ENCODE measurements at regions not wholly inside any gene's neighbourhood (a gene's known extent, or its start where the extent isn't known, plus 50 kb on each side); places are given as distances from the start of the nearest gene placed in this dataset.
"Not testable (repeated sequence)": the region's sequence is repeated elsewhere in the genome, so short reads cannot be mapped to it uniquely, and the experiment has no call there.

GRCh38 chr1:218882454-218882853 is 291.2 kb upstream of the LYPLAL1 start:
- DNase-seq: no peak

- no peak for DNase-seq
Observed at GRCh38 chr1:218886101-218886871, 287.4 kb upstream of the LYPLAL1 start.

GRCh38 chr1:218887141-218887925 is 286.3 kb upstream of the LYPLAL1 start:
- DNase-seq: no peak

GRCh38 chr1:218890451-218890850 is 283.2 kb upstream of the LYPLAL1 start:
- no peak for DNase-seq

GRCh38 chr1:218891577-218891976 is 282.1 kb upstream of the LYPLAL1 start:
- no peak for DNase-seq

GRCh38 chr1:218895064-218895587 is 278.6 kb upstream of the LYPLAL1 start:
- DNase-seq: no peak

GRCh38 chr1:218896202-218896601 is 277.5 kb upstream of the LYPLAL1 start:
- DNase-seq: no peak

GRCh38 chr1:218898921-218899320 is 274.8 kb upstream of the LYPLAL1 start:
- DNase-seq: no peak

- no peak for DNase-seq
Observed at GRCh38 chr1:218900615-218901014, 273.1 kb upstream of the LYPLAL1 start.

- DNase-seq: no peak
Observed at GRCh38 chr1:218904416-218904815, 269.3 kb upstream of the LYPLAL1 start.

- DNase-seq: no peak
Observed at GRCh38 chr1:218916720-218917119, 257.0 kb upstream of the LYPLAL1 start.

GRCh38 chr1:218917656-218918055 is 256.0 kb upstream of the LYPLAL1 start:
- no peak for DNase-seq

GRCh38 chr1:218925777-218926176 is 247.9 kb upstream of the LYPLAL1 start:
- no peak for DNase-seq

GRCh38 chr1:218926631-218927030 is 247.0 kb upstream of the LYPLAL1 start:
- DNase-seq: no peak

GRCh38 chr1:218930000-218930399 is 243.7 kb upstream of the LYPLAL1 start:
- DNase-seq: no peak

GRCh38 chr1:218930472-218931241 is 243.0 kb upstream of the LYPLAL1 start:
- no peak for DNase-seq

GRCh38 chr1:218931324-218931723 is 242.4 kb upstream of the LYPLAL1 start:
- DNase-seq: no peak

GRCh38 chr1:218933513-218933912 is 240.2 kb upstream of the LYPLAL1 start:
- DNase-seq: no peak

GRCh38 chr1:218935408-218935807 is 238.3 kb upstream of the LYPLAL1 start:
- DNase-seq: not testable (repeated sequence)

GRCh38 chr1:218938259-218938658 is 235.4 kb upstream of the LYPLAL1 start:
- DNase-seq: no peak

GRCh38 chr1:218939095-218939494 is 234.6 kb upstream of the LYPLAL1 start:
- DNase-seq: no peak

- DNase-seq: no peak
Observed at GRCh38 chr1:218942431-218942830, 231.2 kb upstream of the LYPLAL1 start.

- DNase-seq: no peak
Observed at GRCh38 chr1:218943371-218943770, 230.3 kb upstream of the LYPLAL1 start.

All from stimulated activated CD8-positive, alpha-beta memory T cell treated with anti-CD3 and anti-CD28 coated beads, Interleukin-4, amount 100 ng/mL, for 48 hours (primary cell).